ENCODE measurements at regions not wholly inside any gene's neighbourhood (a gene's known extent, or its start where the extent isn't known, plus 50 kb on each side); places are given as distances from the start of the nearest gene placed in this dataset.
"Not testable (repeated sequence)": the region's sequence is repeated elsewhere in the genome, so short reads cannot be mapped to it uniquely, and the experiment has no call there.

DNA sequence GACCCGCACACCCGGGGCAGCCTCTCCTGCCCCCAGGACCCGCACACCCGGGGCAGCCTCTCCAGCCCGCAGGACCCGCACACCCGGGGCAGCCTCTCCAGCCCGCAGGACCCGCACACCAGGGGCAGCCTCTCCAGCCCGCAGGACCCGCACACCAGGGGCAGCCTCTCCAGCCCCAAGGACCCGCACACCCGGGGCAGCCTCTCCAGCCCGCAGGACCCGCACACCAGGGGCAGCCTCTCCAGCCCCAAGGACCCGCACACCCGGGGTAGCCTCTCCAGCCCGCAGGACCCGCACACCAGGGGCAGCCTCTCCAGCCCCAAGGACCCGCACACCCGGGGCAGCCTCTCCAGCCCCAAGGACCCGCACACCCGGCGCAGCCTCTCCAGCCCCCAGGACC lies 108.5 kb downstream of the PDGFA start:
- H3K36me3 Mint-ChIP-seq (ENCODE audit: low read depth); H3K27me3 Mint-ChIP-seq (ENCODE audit: low read depth); H3K4me3 Mint-ChIP-seq; DNase-seq; ATAC-seq; H3K4me1 Mint-ChIP-seq (ENCODE audit: low read depth); H3K9me3 Mint-ChIP-seq (ENCODE audit: insufficient read depth); CTCF ChIA-PET; H3K27ac Mint-ChIP-seq; POLR2A ChIA-PET: not testable (repeated sequence)

DNA sequence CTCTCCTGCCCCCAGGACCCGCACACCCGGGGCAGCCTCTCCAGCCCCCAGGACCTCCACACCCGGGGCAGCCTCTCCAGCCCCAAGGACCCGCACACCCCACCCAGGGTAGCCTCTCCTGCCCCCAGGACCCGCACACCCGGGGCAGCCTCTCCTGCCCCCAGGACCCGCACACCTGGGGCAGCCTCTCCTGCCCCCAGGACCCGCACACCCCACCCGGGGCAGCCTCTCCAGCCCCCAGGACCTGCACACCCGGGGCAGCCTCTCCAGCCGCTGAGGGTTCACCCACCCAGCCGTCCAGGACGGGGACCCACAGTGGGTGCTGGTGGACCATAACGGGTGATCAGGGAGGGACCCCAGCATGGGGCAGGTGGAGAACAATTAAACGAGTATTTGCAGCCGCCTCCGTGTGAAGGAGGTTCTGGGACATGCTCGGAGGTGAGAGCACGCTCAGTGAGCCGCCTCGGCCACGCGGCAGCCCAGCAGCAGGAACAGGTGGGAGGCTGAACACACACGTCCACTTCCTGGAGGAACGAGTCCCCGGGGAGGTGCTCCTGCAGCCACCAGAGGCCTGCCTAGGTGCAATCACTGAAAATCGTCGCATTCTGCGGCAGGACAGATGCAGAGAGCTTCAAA lies 107.9 kb downstream of the PDGFA start:
- H3K4me1 Mint-ChIP-seq (ENCODE audit: low read depth), result no peaks in the 10 kb centered on the region
- ChIA-PET POLR2A (no interaction called here), CTCF (no interaction called here)
- H3K36me3 Mint-ChIP-seq (ENCODE audit: low read depth), result no peaks in the 10 kb centered on the region
- peaks cover 2% of the 10 kb centered on the region for H3K27me3 Mint-ChIP-seq (ENCODE audit: low read depth)
- H3K9me3 Mint-ChIP-seq (ENCODE audit: insufficient read depth), result no peaks in the 10 kb centered on the region
- no peak overlapping the region for H3K27ac Mint-ChIP-seq
- ATAC-seq (no peak), DNase-seq (no peak)
- H3K4me3 Mint-ChIP-seq, result no peak overlapping the region

DNA sequence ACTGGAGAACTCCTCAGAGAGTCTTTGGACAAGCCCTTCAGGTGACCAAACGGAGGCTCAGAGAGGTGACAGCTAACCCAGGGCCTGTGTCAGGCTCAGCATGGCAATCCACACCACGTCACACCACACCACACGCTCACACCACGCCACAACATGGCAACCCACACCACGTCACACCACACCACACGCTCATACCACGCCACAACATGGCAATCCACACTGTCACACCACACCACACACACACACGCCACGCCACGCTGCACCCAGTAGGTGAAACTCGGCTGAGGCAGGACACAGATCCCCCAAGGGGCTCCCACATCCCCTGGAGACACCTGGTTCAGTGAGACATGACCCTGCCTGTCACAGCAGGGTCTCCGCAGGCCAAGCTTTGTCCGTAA lies 107.3 kb downstream of the PDGFA start:
- H3K4me1 Mint-ChIP-seq (ENCODE audit: low read depth), result no peaks in the 10 kb centered on the region
- ATAC-seq (peak; percentile 19), DNase-seq (no peak)
- H3K27ac Mint-ChIP-seq, result no peak overlapping the region
- CTCF ChIA-PET, result no interaction called here
- no peak overlapping the region for H3K4me3 Mint-ChIP-seq
- no peaks in the 10 kb centered on the region for H3K36me3 Mint-ChIP-seq (ENCODE audit: low read depth)
- POLR2A ChIA-PET, result no interaction called here
- peaks cover 2% of the 10 kb centered on the region for H3K27me3 Mint-ChIP-seq (ENCODE audit: low read depth)
- peaks cover 1% of the 10 kb centered on the region for H3K9me3 Mint-ChIP-seq (ENCODE audit: insufficient read depth)

DNA sequence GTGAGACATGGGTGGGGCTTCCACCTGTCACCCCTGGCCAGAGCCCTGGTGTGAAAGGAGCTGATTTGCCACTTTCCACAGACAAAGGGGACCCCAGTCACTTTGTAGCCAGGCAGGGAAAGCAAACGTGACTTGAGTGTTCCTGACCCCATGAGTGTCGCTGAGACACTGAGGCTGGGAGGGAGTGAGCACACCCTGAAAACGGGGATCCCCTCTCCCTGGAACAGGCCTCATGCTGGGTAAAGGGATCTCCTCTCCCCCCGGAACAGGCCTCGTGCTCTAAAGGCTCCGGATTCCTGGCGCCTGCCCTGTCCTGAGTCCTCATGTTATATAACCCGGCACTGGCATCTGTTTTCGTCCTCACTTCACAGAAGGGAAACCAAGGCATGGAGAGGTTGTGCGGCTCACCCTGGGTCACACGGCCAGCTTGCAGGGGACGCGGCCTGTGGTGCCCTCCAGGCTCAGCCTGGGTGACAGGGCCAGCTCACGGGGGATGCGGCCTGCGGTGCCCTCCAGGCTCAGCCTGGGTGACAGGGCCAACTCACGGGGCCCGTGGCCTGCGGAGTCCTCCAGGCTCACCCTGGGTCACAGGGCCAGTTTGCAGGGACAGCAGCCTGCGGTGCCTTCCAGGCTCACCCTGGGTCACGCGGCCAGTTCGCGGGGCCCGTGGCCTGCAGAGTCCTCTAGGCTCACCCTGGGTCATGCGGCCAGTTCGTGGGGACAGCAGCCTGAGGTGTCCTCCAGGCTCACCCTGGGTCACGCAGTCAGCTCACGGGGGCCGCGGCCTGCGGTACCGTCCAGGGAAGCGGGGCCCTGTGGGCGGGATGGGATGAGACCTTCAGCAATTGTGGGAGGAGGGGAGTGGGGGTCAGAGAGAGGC lies 104.7 kb downstream of the PDGFA start:
- H3K36me3 Mint-ChIP-seq (ENCODE audit: low read depth), result no peaks in the 10 kb centered on the region
- no peak for ATAC-seq
- H3K4me3 Mint-ChIP-seq, result no peak overlapping the region
- H3K27me3 Mint-ChIP-seq (ENCODE audit: low read depth), result no peaks in the 10 kb centered on the region
- no peaks in the 10 kb centered on the region for H3K4me1 Mint-ChIP-seq (ENCODE audit: low read depth)
- CTCF ChIA-PET, result no interaction called here
- no peak overlapping the region for H3K27ac Mint-ChIP-seq
- POLR2A ChIA-PET, result no interaction called here
- no peak for DNase-seq
- H3K9me3 Mint-ChIP-seq (ENCODE audit: insufficient read depth), result peaks cover 12% of the 10 kb centered on the region

DNA sequence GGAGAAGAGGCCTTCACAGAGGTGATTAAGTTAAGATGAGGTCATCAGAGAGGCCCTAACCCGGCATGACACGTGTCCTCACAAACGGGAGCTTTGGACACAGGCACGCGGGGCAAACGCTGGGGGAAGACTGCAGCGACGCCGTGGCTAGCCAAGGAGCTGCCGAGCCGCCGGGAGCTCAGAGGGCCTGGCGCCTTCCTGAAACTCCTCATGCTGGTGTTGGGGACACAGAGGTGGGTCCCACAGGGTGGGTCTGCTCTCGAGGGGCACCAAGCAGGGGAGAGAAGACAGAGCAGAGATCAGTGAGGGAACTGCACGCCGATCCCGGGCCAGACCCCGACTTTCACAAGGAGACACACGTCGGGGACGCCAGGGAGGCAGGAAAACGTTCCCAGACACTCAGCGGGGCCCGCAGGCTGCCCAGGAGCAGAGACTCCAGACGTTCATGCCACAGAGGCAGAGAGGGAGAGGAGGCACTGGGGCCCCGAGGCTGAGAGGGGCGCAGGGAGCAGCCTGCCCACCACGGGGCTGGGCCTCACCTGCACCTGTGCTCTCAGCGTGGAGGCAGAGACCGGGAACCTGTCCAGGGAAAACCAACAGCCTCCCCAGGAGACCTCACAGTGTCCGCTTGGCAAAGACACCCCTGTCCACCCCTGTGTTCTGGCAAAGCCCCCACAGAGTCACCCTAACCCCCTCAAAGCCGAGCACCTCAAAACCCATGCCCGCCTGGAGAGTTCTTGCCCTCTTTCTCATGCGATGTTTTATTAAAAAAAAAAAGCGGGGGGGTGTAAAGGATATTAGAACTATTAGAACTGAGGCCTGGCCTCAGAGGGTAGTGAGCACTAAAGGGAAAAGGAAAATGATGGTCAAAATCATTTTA lies 103.8 kb downstream of the PDGFA start:
- CTCF ChIA-PET, result no interaction called here
- no peaks in the 10 kb centered on the region for H3K4me1 Mint-ChIP-seq (ENCODE audit: low read depth)
- H3K4me3 Mint-ChIP-seq, result no peak overlapping the region
- no peaks in the 10 kb centered on the region for H3K36me3 Mint-ChIP-seq (ENCODE audit: low read depth)
- DNase-seq, result no peak
- POLR2A ChIA-PET, result no interaction called here
- H3K9me3 Mint-ChIP-seq (ENCODE audit: insufficient read depth), result peaks cover 12% of the 10 kb centered on the region
- ATAC-seq, result no peak
- H3K27me3 Mint-ChIP-seq (ENCODE audit: low read depth), result no peaks in the 10 kb centered on the region
- H3K27ac Mint-ChIP-seq, result no peak overlapping the region

DNA sequence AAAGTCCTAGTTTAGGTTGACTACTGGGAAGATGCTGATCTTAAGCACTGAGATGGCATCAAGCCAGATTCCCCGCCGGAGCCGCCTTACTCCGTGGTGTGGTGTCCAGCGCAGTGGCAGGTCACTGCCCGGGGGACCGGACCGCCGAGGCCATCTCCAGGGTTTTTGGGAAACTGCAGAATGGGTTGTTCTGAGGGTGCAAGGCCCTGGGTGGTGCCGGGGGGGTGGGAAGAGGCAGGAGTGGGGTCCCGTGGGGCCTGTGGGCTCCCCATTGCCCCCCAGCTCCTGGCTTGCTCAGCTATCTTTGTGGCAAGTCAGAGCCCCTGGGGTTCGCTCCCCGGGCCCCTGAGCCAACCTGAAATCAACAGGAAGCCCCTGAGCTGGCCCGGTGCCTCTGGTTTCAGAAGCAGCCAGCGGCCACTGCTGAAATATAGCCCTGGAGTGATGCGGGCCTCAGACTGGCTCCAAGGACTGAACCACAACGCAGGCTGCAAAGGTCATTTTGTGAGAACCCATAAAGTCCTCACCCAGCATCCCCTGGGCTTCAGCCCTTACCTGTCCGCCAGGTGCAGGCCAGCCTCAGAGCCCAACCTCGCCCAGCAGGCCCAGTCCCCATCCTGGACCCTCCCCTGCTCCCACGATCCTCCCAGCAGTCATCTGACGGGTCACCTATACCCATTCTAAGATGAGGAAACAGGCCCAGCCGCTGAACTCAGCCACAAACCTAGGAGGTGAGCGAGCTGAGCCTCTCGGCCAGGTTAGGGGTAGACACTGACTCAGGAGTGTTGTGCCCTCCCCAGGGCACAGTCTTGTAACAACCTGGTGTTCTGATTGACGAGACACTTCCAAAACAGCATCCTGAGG lies 102.7 kb downstream of the PDGFA start:
- ChIA-PET POLR2A (interaction anchor here (0.7 kb wide), 1 partner anchor 1343 kb away, joined by 3 read pairs; no protein-coding TSS in a partner anchor), CTCF (no interaction called here)
- Mint-ChIP-seq H3K27me3 (ENCODE audit: low read depth) (no peaks in the 10 kb centered on the region), H3K27ac (no peak overlapping the region), H3K36me3 (ENCODE audit: low read depth) (no peaks in the 10 kb centered on the region), H3K4me3 (no peak overlapping the region), H3K4me1 (ENCODE audit: low read depth) (no peaks in the 10 kb centered on the region), H3K9me3 (ENCODE audit: insufficient read depth) (peaks cover 12% of the 10 kb centered on the region)
- ATAC-seq, result no peak
- no peak for DNase-seq

DNA sequence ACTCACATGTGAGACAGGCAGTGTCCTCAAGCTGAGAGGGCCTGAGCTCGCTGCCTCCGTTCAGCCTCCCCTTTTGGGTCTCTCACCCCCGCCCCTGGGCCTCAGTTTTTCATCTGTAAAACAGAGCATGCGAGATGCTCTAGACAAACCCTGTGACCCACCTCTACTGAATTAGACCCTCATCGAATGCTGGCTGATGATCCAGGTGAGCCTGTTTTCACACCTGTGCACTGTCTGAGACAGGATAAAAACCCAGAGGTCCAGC lies 102.1 kb downstream of the PDGFA start:
- CTCF ChIA-PET, result no interaction called here
- no peak for ATAC-seq
- no peak for DNase-seq
- Mint-ChIP-seq H3K9me3 (ENCODE audit: insufficient read depth) (peaks cover 12% of the 10 kb centered on the region), H3K4me1 (ENCODE audit: low read depth) (no peaks in the 10 kb centered on the region), H3K4me3 (no peak overlapping the region), H3K27ac (no peak overlapping the region), H3K27me3 (ENCODE audit: low read depth) (no peaks in the 10 kb centered on the region), H3K36me3 (ENCODE audit: low read depth) (no peaks in the 10 kb centered on the region)
- POLR2A ChIA-PET, result interaction anchor here (0.7 kb wide), 1 partner anchor 1342 kb away, joined by 3 read pairs; no protein-coding TSS in a partner anchor

DNA sequence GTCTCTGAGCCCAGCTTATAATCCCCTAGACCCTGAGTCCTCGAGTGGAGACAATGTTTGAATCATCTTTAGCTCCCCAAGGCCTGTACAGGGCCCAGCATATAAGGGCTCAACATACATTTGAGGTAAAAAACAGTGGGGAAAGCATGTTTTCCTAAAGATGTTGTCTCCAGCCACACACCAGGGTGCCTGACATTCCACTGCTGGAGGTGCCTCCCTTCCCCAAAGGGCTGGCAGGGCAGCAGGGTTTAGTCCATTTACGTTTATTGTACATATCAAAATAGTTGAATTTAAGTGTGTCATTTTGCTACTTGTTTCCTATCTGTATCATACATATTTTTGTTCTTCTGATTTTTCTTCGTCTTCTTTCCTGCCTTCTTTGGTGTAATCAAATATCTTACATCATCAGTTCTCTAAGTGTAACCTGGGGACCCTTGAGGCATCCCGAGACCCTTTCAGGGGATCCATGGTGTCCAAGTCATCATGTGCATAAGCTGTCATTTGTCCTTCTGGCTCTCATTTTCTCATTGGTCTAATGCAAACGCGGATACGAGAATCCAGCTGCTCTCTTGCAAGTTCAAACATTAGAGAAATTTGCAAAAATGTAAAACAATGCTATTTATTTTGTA lies 101.6 kb downstream of the PDGFA start:
- no peaks in the 10 kb centered on the region for H3K27me3 Mint-ChIP-seq (ENCODE audit: low read depth)
- ChIA-PET POLR2A (interaction anchor here (0.7 kb wide), 1 partner anchor 1341 kb away, joined by 3 read pairs; no protein-coding TSS in a partner anchor), CTCF (no interaction called here)
- ATAC-seq, result no peak
- H3K27ac Mint-ChIP-seq, result no peak overlapping the region
- no peak for DNase-seq
- no peak overlapping the region for H3K4me3 Mint-ChIP-seq
- H3K4me1 Mint-ChIP-seq (ENCODE audit: low read depth), result no peaks in the 10 kb centered on the region
- H3K9me3 Mint-ChIP-seq (ENCODE audit: insufficient read depth), result peaks cover 12% of the 10 kb centered on the region
- no peaks in the 10 kb centered on the region for H3K36me3 Mint-ChIP-seq (ENCODE audit: low read depth)

DNA sequence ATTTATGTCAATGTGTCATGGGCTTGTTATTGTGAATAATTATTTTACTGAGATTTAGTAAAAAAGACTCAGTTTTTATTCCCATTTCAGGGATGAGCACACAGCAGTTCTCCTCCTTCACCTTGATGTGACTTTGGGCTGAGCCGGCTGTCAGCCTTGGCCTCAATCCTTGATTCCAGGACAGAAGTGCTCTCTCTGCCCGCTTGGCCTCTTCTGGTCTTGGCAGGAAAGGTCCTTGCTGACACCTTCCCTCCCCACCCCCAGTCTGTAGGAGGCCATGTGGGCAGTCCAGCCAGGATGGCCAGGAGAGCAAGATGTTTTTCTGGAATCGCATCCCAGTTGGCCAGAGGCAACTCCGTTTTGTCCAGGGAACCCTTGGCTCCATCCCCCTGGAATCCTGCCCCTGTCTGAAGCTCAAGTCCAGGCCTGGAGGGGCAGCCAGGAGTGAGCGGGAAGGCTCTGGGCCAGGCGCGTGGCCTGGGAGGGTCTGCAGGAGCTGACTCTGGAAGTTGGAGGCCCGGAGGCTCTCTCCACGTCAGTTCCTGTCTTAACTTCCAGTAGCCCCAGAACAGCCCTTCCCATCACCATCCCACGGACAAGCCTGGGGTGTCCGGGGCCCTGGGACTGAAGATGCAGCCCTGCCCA lies 100.9 kb downstream of the PDGFA start:
- POLR2A ChIA-PET, result no interaction called here
- ATAC-seq (no peak), DNase-seq (no peak)
- H3K4me1 Mint-ChIP-seq (ENCODE audit: low read depth), result no peaks in the 10 kb centered on the region
- H3K36me3 Mint-ChIP-seq (ENCODE audit: low read depth), result no peaks in the 10 kb centered on the region
- H3K4me3 Mint-ChIP-seq, result no peak overlapping the region
- H3K27ac Mint-ChIP-seq, result no peak overlapping the region
- H3K27me3 Mint-ChIP-seq (ENCODE audit: low read depth), result no peaks in the 10 kb centered on the region
- CTCF ChIA-PET, result no interaction called here
- H3K9me3 Mint-ChIP-seq (ENCODE audit: insufficient read depth), result peaks cover 12% of the 10 kb centered on the region

DNA sequence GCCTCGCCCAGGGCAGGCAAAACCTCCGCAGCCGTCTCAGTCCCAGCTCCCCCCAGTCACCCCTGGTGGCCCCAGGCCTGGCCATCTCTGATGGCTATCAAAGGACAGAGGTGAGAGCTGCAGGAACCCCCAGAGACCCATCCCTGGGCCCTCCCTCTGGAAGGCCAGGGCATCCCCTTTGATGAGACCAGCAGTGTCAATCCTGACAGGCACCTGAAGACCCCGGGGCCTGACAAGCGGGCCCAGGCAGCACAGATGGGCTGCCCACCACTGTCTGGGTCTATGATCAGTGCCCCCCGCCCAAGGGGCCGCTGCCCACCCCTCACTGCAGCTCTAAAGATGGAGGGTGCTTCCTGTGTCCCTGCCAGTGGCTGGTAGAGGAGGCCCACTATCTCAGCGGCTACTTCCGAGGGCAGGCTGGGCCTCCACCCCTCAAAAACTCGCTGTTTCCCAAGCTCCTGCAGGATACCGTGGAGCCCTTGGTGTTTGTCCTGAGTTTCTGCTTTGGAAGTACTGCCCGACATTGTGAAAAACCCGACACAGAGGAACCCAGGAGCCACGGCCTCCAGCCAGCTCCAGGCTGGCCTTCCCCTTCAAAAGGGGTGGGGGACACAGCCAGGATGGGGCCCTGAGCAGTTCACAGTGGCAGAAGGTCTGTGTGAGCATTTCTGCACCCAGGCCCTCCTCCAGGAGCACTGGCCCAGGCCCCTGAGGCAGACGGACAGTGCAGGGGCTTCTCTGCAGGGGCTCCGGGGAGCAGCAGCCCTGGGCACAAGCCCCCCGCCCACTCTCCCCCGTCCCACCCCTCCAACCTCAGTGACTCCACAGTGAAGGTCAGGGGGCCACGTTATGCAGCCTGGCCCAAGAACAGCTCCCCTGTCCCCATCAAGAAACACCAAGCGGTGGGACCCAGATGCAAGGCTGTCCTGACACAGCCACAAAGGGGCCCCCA lies 99.2 kb downstream of the PDGFA start:
- peaks cover 12% of the 10 kb centered on the region for H3K9me3 Mint-ChIP-seq (ENCODE audit: insufficient read depth)
- no peaks in the 10 kb centered on the region for H3K27me3 Mint-ChIP-seq (ENCODE audit: low read depth)
- H3K27ac Mint-ChIP-seq, result no peak overlapping the region
- CTCF ChIA-PET, result no interaction called here
- no peaks in the 10 kb centered on the region for H3K36me3 Mint-ChIP-seq (ENCODE audit: low read depth)
- no peak overlapping the region for H3K4me3 Mint-ChIP-seq
- DNase-seq (no peak), ATAC-seq (no peak)
- no peaks in the 10 kb centered on the region for H3K4me1 Mint-ChIP-seq (ENCODE audit: low read depth)
- POLR2A ChIA-PET, result no interaction called here

Measured in activated CD8-positive, alpha-beta T cell treated with anti-CD3 and anti-CD28 coated beads, Interleukin-2, amount 10 ng/mL, durations not matched to agents 7 days and 5 days (primary cell).